HG02943 (cell line): ENCODE measurements at regions not wholly inside any gene's neighbourhood (a gene's known extent, or its start where the extent isn't known, plus 50 kb on each side); places are given as distances from the start of the nearest gene placed in this dataset.

Experiments
- ATAC-seq: cut with Tn5 transposase; IDR thresholded peaks from one replicate; pipeline ENCODE4 v1.9.1; 2021; ENCODE audit warnings: mild to moderate bottlenecking, low read depth, moderate library complexity; ENCODE audit not compliant: unreplicated experiment

GRCh38 chr16:73775841-73776388 is 520.7 kb upstream of the PSMD7 start:
- no peak for ATAC-seq

DNA sequence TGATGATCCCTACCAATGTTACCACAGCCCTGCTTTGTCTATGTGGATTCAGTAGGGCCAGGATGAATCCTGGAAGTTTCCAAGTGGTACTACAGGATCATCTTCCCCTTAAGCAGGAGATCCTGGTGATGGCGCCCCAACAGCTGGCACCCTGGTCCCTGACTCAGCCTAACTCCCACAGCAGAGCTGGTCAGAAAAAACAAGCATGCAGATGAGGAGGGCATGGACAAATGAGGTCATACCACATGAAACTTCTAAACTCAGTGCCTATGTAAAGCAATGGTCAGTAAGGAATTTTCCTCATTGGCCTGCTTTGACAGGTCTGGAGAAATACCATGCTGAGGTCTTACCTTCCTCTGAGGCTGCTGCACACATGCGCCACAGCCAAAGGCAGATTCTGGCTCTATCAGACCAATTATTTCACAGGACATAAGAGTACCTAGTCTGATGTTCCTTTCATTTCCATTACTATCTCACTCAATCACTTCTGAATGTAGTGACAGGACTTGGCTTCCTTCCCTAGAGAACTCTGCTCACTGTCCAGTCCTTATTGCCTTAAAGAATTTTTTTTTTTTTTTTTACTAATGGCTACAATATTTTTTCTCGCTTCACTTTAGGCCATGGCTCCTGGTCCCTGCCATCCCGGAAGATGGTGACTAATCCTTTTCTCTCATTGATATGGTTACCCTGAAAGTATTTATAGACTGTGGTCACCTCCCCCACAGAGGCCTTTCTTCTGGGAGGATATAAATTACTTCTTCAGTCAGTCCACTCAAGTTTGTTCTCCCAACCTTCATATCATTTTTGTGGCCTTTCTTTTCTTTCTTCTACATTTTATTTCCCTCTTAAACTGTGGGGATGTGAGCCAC is 525.2 kb upstream of the PSMD7 start:
- no peak for ATAC-seq

GRCh38 chr16:73768786-73769203 is 527.8 kb upstream of the PSMD7 start:
- no peak for ATAC-seq

GRCh38 chr16:73764321-73764720 is 532.3 kb upstream of the PSMD7 start:
- ATAC-seq: no peak

- no peak for ATAC-seq
Measured at GRCh38 chr16:73756289-73757178, 540.1 kb upstream of the PSMD7 start.

DNA sequence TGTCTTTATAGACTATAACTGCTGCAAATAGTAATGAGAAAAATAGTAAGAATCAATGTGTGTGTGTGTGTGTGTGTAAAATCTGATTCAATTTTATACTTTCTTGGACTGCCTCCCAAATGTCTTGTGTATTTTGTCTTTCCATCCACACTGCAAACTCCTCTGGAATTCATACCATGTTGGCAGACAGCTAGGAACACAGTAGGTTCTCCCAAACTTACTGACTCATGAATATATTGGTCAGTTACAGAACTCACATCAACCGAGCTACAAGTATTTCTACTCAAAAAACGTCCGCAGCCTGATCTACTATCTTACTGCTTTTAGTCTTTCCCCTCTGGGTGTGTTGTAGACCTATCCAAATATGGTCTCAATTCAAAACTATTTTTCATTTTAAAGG is 542.7 kb upstream of the PSMD7 start:
- no peak for ATAC-seq

DNA sequence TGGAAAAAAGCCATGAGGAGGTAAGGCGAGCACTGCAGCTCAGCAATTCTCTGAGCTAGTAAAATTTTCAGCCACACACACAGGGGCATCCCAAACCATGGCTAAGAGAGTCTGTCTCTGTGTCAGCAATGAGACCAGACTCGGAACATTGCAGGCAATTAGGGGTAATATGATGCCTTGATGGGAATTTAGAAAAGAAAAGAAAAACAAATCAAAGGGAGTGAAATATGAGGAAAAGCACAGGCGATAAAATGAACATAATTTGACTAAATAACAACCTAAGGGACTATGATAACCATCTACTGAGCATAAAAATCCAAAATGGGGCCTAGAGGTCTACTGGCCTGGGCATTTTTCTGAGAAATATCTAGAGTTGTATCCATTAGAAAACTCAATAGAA is 546.0 kb upstream of the PSMD7 start:
- no peak for ATAC-seq

DNA sequence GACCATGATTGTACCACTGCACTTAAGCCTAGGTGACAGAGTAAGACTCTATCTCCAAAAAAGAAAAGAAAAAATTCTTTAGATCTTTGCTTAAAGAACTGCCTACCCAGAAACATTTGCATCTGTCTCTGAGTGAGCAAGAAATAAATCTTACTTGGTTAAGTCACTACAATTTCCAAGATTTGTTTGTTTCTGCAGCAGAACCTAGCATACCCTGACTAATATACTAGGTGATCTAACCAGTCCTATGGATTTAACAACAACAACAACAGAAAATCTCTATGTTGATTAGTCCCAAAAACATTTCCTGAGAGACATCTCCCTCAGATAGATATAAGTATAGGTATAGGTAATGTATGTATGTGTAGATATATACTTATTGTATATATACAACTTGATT is 549.3 kb upstream of the PSMD7 start:
- ATAC-seq: no peak

DNA sequence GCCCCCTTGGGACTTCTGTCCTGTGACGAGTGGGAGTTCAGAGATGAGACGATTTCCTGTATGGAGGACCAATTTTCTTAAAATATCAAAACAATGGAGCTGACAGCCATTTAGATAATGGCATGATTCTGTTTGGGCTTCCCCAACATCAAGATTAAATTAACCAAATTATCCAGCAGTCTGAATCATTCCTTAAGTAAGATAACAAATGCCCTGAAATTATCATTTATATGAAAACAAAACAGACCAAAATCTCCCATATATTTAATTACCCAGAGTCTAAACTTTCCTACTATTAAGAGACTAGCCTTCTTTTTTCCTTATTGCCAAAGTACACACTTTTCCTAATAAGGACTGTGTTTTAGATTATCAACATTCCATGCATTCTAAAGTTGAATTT is 550.1 kb upstream of the PSMD7 start:
- ATAC-seq: no peak

GRCh38 chr16:73743665-73744496 is 552.7 kb upstream of the PSMD7 start:
- ATAC-seq: no peak

DNA sequence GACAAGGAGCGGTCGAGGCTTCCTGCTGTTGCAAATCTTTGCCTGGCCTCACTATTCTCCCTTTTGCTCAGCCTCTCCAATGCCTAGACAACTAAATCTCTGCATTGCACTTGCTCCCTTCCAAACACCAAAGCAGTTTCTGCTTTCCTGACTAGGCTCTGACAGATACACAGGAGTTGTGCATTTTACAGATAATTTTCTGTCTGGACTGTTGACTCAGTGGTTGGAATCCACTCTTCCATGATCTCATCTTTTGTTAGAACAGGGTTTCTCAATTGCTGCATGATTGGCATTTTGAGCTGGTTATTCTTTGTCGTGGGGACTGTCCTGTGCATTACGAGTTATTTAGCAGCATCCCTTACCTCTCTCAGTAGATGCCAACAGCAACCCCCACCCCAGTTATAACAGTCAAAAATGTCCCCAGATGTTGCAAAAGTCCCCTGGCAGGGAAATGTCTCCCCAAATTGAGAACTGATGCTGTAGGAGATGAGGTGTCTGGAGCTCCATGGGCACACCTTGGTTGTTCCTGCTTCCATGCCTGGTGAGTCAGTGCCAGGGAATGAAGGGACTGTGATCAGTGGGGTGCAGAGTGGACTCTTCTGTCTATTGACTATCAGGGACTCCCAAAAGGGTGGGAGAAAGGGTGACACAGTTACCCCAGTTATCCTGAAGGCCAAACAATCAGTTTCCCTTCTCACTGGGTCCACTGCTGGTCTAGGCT is 557.4 kb upstream of the PSMD7 start:
- no peak for ATAC-seq

DNA sequence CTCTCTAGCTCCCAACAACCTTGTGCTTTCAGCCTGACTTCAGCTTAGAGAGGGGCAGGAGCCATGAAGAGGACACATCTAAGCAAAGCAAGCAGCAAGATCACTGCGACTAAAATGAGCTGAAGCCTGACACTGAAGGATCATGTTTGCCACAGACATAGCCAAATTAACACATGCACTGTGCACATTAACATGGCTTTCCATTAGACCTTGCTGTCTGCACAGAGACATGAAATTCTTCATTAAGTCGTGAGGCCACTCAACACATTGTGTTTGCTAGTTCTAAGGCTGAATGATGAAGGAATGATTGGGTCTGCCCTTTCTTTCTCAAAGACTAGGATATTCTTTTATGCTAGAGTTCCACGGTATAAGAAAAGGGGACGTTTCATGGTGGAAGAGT is 558.3 kb upstream of the PSMD7 start:
- no peak for ATAC-seq

- ATAC-seq: no peak
Measured at GRCh38 chr16:73737637-73738036, 559.0 kb upstream of the PSMD7 start.

- ATAC-seq: no peak
Measured at GRCh38 chr16:73735954-73736353, 560.7 kb upstream of the PSMD7 start.

DNA sequence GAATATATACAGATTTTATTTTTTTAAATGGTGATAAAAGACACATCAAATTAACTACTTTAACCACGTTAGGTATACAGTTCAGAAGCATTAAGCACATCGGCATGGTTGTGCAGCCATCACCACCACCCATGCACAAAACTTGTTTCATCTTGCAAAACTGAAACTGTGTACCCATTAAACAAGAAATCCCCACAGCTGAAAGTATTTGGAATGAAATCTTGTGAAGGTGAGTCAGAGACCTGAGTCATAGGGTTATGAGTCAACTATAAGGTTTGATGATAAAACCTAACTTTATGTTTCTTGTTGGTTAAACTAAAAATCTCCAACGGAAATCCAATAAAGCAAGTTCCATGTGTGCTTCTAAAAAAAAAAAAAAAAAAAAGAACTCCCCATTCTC is 561.6 kb upstream of the PSMD7 start:
- ATAC-seq: no peak

GRCh38 chr16:73732681-73733080 is 563.9 kb upstream of the PSMD7 start:
- ATAC-seq: no peak

DNA sequence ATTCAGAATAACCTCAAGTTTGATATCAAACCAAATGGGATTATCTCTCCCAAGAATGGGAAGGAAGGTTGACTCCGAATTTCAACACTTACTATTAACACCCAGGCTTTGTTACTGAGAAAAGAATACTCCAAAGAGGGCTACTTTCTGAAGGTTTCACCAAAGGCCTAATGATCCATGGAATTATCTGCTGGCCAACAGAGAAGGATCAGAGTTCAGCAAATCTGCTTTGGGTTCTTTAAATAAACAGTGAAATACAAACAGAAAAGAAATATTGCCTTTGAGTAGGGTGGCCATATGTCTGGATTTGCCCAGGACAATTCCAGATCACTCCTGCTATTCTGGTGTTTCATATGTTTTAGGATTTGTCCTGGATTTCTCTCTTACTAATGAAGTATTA is 564.5 kb upstream of the PSMD7 start:
- ATAC-seq: no peak

DNA sequence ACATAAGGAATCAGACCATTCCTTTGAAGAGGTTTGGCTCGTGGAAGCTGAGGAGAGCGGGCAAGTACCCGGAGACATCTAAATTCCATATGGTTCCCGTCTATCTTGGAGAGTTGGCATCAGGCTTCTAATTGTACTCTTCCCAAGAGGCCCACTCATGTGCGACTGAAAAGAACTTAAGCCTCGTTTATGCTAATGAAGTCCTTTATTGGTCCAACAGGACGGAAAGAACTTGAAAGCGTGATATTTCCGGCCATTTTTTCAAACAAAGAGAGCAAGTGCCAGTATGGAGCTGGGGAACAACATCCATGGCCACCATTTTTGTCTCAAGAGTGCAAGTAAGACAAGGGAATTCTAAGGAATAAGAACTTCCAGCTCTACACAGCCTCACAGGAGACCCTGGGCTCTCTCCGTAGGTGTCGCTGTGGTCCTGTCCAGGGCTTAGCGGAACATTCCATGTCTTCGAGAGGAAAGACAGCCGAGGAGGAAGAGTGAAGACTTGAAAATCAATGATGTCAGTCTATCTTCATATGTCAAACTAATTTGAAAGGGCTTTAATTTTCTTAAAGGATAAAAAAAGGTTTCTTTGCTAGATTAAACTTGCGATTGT is 566.0 kb upstream of the PSMD7 start:
- no peak for ATAC-seq

DNA sequence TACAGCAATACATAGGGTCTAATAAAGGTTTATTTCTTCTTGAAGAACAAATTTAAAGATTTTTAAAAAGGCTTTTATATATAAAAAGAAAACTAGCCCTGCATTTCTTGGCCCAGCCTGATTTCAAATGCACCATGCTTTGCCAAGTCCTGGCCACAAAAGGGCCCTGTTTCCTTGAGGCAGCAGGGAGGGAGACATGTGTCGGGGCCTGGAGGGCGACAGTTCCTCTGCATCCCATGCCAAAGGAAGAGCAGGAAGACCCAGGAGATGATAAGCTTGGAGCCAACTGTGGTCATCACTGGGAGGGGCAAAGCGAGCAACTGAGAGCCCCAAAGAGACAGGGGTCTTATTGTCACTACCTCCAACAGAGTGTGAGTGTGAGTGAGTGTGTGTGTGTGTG is 571.5 kb upstream of the PSMD7 start:
- ATAC-seq: no peak
